ENCODE measurements at regions not wholly inside any gene's neighbourhood (a gene's known extent, or its start where the extent isn't known, plus 50 kb on each side); places are given as distances from the start of the nearest gene placed in this dataset.
"Not testable (repeated sequence)": the region's sequence is repeated elsewhere in the genome, so short reads cannot be mapped to it uniquely, and the experiment has no call there.

DNA sequence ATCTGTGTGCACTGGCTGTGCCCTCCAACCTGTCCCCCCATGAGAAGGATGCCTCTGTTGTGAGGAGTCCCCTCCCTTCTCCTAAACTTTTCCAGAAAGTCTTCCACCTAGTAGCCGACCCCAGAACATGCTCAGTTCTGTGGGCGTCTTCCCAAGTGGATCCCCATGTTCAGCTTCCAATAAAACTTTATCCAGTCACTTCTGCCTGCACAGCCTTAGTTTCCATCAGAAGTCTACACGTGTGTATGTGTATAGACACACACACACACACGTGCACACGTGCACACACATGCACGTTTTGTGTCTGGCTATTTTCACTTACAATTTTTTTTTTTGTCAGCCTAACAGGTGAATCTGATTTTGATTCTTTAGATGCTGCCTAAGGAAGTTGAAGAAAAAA is 115.1 kb downstream of the RTP5 start:
- FAIRE-seq = no peak

DNA sequence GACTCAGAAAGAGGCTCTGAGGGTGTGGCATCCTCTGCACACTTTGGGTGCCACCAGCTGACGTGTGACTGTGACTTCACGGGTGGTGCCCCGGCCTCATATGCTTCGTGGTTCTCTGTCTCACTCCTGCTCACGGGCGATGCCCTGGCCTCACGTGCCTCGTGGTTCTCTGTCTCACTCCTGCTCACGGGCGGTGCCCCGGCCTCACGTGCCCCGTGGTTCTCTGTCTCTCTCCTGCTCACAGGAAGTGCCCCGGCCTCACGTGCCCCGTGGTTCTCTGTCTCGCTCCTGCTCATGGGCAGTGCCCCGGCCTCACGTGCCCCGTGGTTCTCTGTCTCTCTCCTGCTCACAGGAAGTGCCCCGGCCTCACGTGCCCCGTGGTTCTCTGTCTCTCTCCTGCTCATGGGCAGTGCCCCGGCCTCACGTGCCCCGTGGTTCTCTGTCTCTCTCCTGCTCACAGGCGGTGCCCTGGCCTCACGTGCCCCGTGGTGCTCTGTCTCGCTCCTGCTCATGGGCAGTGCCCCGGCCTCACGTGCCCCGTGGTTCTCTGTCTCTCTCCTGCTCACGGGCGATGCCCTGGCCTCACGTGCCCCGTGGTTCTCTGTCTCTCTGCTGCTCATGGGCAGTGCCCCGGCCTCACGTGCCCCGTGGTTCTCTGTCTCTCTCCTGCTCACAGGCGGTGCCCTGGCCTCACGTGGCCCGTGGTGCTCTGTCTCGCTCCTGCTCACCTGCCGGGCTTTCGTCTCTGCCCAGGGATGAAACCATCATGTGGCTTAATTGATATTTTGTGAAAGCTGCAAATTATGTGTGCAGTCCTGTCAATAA is 115.8 kb downstream of the RTP5 start:
- not testable (repeated sequence) for FAIRE-seq

DNA sequence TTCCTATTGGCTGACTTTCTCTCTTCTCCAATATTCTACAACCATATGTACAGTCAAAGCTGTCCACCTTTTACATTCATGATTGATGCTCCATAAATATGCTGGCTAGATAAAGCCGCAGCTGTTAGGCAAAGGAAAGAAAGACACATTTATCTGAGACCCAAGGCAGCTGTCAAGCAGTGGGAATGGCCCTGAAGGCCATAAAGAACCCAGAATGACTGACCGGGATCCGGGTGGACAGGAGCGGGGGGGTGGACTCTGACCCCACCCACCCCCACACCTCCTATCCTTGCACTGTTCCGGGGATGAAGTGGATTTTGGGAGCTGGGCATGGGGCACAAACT is 116.4 kb downstream of the RTP5 start:
- FAIRE-seq = no peak

DNA sequence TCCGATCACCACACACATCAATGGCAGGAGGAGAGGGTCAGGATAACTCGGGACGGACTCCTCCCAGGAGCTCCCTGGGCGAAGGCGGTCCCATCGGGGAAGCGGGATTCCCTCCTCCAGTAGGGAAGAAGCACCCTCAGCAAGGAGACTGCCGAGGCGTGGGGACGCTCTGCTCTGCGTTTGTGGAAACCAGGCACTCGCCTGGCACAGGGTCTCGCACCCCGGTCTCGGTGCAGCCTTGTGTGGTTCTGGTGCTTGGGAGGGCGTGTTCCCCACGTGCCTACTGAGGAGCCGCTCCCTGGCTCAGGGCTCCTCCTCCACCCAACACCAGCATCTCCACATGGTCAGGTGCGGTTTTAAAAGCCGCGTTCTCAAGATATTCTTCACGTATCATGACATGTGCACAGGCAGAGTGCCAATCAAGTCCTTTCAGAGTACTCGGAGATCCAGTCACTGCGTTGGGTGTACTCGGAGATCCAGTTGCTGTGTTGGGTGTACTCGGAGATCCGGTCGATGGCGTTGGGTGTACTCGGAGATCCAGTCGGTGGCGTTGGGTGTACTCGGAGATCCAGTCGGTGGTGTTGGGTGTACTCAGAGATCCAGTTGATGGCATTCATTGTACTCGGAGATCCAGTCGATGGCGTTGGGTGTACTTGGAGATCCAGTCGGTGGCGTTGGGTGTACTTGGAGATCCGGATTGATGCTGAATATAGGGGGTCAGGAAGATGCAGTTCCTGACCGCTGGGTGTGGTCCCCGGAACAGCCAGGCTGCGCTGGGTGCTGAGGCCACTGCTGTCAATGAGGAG is 117.5 kb downstream of the RTP5 start:
- FAIRE-seq = no peak

DNA sequence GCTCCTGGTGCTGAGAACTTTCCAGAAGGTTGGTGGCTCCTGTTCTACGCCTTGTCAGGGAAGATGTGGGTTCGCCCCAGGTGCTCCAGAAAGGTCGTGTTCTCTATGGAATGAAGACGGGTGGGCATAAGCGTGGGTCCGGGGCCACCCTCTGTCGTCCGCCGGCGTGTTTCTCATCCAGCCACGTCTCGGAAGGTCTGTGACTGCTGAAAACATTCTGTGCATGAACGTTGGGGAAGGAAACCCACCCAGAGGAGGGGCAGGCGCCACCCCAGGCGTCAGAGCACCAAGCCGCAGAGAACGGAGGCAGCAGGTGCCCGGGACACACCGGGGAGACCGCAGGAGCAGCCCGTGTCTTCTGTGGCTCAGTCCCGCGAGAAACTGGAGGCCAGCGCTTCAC is 118.2 kb downstream of the RTP5 start:
- FAIRE-seq = no peak

DNA sequence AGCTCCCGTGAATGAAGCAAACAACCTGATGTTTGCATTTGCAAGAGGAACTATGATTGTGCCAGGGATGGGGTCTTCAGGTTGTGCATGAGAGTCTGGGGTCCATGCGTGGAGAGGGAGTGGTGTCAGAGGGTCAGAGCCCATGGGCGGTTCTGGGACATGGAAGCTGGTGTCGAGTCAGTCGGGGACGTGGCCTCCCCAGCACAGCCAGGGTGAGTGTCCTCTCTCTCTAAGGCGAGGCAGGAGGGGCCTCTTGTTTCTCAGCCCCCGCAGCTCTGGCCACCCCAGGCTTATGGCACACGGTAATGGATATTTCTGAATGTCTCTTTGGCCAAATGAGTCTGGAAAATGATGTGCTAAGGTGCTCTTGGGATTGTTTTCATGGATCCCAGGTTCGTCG is 118.6 kb downstream of the RTP5 start:
- FAIRE-seq = no peak

DNA sequence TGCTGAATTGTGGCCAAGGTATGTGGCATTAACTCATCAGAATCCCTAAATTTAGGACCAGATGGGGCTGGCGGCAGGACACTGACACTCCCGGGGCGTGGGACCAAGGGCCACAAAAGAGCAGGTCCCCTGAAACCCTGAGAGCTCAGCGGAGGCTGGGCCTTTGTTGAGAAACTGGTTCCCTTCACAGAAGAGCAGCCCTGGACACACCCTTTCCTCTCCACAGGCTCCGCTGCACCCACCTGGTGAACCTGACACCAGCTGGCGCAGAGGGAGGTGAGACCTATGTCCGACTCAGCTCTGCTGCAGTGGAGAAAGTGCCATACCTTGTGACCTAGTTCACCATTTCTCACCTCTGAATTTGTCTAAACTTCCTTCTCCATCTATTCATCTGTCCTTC is 119.5 kb downstream of the RTP5 start:
- FAIRE-seq = no peak

DNA sequence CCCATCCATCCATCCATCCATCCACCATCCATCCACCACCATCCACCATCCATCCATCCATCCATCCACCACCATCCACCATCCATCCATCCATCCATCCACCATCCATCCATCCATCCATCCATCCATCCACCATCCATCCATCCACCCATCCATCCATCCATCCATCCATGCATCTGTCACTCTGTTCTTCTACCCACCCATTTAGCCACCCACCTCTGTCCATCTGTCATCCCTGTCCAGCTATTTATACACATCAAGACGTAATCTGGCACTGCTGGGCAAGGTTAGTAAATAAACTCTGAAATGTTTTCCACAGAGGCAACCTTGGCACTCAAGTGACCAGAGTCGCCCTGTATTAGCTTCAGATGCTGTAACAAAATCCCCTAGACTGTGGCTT is 120.9 kb downstream of the RTP5 start:
- no peak for FAIRE-seq

DNA sequence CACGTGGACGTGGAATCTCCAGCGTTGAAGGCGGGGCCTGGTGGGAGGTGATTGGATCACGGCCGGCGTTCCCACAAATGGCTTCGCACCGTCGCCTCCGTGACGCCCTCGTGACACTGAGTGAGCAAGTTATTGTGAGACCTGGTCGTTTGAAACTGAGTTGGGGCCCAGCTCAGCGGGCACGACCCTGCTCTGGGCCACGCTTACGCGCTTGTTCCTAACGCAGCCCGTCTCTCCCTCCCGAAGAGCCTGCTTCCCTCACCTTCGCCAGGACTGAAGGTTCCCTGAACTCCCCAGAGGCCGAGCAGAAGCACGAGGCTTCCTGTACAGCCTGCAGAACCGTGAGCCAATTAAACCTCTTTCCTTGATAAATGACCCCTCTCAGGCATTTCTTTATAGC is 121.8 kb downstream of the RTP5 start:
- FAIRE-seq = no peak

DNA sequence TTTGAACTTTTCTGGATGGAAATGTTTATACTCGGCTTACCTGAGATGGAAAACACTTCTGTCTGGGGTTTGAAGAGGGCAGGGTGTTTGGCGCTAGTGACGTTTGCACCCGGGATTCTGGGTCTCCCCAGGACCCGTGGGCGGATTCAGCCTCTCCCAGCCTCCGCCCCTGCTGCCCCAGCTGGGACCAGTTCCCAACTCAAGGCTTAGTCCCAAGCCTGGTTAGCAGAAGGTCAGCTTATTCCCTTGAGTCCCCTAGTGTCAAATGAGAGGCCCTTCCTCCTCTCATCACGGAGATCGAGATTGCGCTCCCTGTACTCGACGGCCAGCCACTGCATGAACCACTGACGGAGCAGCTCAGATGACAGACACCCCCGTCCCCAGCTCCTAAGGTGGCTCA is 123.2 kb downstream of the RTP5 start:
- FAIRE-seq = no peak

DNA sequence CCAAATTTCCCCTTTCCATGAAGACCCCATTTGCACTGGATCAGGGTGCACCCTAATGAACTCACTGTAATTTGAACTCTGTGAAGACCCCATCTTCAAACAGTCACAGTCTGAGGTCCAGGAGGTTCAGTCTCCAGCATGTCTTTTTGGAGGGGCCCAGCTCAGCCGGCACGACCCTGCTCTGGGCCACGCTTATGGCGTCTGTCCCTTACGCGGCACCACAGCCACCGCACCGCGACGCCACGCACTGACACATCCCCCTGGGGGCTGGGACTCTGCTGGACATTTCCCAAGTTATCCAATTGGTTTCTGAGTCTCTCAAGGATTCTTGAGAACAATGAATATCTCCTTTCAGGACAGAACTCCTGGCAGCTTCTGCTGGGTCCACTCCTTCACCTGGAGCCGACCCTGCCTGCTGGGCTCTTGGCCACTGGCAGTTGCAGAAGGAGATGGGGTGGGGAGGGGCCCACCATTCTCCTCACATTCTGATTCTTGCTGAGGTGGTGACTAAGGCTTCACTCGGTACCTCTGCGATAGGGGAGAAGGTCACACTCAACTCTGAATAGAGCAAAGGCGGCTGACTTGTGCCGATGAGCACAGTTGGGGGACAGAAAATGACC is 124.0 kb downstream of the RTP5 start:
- no peak for FAIRE-seq

DNA sequence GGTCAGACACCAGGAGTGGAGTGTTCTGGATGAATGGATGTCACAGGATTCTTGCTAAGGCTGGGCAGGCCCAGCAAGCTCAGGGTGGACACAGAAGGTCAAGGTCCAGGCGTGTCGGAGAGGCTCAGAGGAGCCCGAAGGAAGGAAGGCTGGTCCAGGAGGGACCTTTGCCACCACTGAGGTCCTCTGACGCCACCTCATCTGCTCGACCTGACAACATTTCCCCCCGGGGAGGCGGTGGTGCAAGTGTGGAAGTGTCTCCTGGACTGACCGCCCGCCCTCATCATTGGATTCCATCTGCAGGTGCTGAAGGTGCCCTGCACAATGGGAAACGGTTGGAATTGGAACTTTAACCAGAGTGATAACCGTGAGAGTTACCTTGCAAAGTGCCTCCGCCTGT is 124.6 kb downstream of the RTP5 start:
- FAIRE-seq = no peak

DNA sequence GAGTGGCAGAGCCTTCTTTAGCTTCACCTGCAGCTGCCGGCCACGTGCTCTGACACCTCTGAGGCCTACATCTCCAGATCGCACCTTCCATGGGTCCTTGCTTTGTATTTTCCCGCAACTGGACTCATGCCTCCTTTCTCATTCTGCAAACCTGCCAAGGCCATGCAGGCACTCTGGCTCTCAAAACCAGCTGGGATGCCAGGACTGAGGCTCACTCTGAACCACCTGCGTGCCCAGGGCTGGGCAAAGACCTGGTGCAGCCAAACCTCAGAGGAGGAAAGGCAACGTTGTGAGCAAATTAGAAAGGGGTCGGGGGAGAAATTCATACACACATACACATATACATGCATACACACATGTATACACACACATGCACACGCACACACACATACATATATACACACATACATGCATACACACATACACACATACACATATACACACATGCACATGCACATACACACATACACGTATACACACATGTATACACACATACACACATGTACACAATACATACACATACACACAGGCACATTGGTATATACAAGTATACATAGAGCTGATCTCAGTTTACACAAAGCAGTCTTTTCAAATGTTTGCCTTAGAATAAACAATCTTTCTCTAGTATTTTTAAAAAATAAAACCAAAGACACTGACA is 125.2 kb downstream of the RTP5 start:
- FAIRE-seq = no peak

DNA sequence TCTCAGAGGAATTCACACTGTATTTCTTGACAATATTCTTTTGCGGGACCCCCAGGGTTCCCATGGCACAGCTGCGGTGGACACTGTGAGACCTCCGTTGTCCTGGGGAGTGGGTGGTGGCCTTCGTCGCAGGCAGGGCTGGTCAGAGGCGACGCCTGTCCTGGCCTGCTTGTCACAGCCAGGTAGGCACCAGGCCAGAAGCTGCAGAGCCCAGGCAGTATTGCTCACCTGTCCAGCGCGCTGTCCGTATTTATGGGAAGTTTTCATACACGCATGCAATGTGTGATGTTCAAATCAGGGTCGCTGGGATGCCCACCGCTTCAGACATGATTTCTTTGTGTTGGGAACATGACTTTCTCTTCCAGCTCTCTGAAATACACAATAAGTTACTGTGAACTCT is 126.6 kb downstream of the RTP5 start:
- FAIRE-seq = no peak

DNA sequence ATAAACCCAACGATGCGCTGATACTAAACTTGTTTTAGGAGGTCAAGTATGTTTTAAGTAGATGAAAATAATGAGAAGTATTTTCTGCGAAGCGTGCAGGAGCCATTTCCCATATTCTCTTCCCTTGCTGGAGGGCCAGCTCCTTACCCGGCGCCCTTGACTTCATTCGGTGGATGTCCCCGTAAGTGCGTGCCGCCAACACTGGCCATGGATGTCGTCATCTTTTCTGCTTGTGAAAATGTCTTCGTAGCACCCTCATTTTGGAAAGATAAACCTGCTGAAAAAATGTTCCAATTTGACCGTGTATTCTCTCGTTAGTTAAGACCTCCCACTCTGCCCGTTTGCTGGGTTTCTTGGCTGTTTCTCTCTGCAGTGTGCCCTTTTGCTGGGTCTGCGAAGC is 127.5 kb downstream of the RTP5 start:
- no peak for FAIRE-seq

DNA sequence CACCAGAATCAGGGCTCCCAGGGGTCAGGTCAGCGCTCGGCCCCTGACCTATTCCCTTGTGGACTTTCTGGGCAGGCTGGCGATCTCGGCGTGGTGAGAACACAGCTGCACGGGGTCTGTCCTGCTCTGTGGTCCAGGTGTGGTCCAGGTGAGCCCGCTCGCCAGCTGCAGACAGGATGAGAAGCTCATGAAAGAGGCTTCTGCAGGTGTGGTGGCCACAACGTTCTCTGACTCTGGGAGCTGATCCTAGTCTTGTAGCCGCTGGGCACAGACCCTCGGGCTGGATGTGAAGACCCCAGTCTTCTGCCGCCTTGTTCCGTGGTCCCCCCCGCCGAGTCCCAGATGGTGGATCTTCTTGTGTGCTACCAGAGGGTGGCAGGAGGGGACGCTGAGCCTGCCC is 129.7 kb downstream of the RTP5 start:
- FAIRE-seq = no peak

DNA sequence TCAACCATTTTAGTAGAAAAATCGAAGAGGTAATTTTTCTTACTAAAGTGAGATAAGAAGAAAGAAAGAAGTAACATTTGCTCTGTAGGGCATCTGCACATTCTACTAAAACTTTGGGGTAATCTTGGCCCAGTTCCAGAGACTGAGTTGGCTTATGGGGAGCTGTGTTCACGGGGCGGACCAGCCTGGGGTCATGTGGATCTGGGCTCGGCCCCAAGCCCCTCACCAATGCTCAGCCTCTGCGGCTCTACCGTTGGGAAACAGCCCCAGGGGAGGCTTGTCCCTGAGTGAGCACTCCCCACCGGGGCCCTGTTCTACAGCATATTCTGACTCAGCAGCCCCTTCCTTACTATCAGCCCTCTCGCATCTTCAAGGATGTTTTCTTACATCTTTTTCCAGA is 132.3 kb downstream of the RTP5 start:
- FAIRE-seq = no peak

DNA sequence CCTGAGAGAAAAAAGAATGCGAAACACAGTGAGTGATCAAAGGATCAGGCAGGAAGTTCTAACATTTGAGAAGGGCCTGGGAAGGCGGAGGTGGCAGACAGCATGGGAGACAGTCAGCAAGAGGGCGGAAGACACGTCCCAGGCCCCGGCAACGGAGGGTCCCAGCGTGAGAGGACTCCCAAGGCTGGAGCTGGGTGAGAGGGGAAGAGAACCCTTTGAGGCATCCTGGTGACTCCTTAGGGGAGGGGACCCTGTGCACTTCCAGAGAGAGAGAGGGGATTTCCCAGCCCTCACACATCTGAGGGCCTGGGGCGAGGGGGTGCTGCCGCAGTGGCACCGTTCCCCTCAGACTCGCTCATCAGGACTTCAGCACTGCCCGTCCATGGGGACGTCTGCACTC is 133.4 kb downstream of the RTP5 start:
- FAIRE-seq = no peak

DNA sequence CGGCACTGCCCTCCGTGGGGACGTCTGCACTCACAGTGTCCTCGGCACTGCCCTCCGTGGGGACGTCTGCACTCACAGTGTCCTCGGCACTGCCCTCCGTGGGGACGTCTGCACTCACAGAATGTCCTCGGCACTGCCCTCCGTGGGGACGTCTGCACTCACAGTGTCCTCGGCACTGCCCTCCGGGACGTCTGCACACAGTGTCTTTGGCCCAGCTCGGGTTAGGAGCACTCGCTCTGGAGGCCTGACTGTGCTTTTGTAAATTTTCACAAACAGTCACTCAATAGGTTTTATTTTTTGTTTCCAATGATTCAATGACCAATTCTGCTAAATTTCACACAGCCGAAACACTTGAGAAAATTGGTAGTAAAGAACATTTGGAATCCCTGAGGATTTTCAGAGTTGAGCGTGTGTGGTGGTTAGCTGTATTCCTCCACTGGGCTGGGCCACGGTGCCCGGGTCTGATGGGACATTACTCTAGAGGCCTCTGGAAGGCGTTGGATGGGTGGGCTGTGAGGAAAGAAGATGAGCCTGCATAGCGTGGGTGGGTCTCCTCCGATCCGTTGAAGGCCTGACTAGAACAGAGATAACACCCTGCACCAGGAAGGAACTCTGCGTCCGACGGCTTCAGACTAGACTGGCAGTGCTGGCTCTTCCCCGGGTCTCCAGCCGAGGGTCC is 134.8 kb downstream of the RTP5 start:
- FAIRE-seq = no peak

DNA sequence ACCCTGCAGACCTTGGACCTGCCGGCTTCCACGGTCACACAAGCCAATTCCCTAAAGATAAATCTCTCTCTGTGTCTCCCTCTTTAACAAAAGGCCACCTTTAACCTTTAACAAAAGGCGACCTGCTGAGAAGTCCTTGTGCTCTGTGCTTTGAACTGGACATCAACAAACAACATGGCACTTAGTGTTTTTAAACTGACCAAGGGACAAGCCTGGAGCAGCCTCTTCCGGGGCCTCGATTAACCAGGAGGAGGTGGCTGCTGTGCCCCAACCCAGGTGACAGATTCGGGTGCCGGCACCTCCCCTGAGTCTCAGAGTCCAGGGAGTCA is 135.3 kb downstream of the RTP5 start:
- FAIRE-seq = no peak

DNA sequence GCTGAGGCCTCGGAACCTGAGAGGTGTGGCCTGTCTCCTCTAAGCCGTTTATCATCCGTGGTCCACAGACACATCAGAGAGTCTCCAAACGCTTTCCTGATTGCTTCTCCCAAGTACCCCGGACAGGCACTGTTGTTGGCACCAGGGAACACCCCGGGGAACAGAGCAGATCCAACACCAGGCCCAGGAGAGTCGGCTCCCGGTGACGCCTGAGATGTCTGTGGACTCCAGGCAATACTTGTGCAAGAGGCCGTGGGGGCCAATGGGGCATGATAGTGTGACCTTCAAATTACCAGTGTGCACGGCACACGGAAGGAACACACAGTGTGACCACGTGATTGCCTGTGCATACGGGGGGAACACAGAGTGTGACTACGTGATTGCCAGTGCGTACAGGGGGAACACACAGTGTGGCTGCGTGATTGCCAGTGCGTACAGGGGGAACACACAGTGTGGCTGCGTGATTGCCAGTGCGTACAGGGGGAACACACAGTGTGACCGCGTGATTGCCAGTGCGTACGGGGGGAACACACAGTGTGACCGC is 136.6 kb downstream of the RTP5 start:
- FAIRE-seq = not testable (repeated sequence)

DNA sequence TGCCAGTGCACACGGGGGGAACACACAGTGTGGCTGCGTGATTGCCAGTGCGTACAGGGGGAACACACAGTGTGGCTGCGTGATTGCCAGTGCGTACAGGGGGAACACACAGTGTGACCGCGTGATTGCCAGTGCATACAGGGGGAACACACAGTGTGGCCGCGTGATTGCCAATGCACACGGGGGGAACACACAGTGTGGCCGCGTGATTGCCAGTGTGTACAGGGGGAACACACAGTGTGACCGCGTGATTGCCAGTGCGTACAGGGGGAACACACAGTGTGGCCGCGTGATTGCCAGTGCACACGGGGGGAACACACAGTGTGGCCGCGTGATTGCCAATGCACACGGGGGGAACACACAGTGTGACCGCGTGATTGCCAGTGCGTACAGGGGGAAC is 139.4 kb downstream of the RTP5 start:
- not testable (repeated sequence) for FAIRE-seq

DNA sequence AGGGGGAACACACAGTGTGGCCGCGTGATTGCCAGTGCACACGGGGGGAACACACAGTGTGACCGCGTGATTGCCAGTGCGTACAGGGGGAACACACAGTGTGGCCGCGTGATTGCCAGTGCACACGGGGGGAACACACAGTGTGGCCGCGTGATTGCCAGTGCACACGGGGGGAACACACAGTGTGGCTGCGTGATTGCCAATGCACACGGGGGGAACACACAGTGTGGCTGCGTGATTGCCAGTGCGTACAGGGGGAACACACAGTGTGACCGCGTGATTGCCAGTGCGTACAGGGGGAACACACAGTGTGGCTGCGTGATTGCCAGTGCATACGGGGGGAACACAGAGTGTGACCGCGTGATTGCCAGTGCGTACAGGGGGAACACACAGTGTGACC is 140.3 kb downstream of the RTP5 start:
- FAIRE-seq = not testable (repeated sequence)
